GM12865 (cell line): ENCODE measurements at regions not wholly inside any gene's neighbourhood (a gene's known extent, or its start where the extent isn't known, plus 50 kb on each side); places are given as distances from the start of the nearest gene placed in this dataset.

Source experiments
- DNase-seq: peaks from one replicate; pipeline ENCODE4 v3.0.0; 2010; ENCODE audit warnings: low read depth
- H3K4me3 ChIP-seq: 2 replicates; pipeline ENCODE4 v1.5.1; 2011; ENCODE audit warnings: mild to moderate bottlenecking, low read depth, low read length, control low read depth
- TF ChIP-seq, protein P1 (sequence below): IDR thresholded peaks from 2 replicates; pipeline ENCODE4 v1.5.1; 2011; ENCODE audit warnings: low read length, control low read depth, low read depth, inconsistent platforms; ENCODE audit not compliant: insufficient read depth; ENCODE audit errors: missing control alignments

DNA sequence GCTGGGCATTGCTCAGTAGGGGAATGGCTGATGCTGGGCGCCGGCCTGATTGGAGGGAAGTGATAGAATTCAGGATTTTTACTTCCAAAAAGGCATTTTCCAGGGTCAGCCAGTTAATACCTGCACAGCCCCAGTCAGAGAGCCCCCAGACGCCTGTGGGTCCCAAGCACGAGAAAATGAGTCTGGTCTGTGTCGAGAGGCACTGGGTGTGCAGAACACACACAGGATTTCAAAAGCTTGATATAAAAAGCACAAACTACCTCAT lies 164.6 kb upstream of the TNRC6C start:
- DNase-seq = no peak
- TF ChIP-seq, protein P1, sequence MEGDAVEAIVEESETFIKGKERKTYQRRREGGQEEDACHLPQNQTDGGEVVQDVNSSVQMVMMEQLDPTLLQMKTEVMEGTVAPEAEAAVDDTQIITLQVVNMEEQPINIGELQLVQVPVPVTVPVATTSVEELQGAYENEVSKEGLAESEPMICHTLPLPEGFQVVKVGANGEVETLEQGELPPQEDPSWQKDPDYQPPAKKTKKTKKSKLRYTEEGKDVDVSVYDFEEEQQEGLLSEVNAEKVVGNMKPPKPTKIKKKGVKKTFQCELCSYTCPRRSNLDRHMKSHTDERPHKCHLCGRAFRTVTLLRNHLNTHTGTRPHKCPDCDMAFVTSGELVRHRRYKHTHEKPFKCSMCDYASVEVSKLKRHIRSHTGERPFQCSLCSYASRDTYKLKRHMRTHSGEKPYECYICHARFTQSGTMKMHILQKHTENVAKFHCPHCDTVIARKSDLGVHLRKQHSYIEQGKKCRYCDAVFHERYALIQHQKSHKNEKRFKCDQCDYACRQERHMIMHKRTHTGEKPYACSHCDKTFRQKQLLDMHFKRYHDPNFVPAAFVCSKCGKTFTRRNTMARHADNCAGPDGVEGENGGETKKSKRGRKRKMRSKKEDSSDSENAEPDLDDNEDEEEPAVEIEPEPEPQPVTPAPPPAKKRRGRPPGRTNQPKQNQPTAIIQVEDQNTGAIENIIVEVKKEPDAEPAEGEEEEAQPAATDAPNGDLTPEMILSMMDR = no peak
- no peak overlapping the region for H3K4me3 ChIP-seq

DNA sequence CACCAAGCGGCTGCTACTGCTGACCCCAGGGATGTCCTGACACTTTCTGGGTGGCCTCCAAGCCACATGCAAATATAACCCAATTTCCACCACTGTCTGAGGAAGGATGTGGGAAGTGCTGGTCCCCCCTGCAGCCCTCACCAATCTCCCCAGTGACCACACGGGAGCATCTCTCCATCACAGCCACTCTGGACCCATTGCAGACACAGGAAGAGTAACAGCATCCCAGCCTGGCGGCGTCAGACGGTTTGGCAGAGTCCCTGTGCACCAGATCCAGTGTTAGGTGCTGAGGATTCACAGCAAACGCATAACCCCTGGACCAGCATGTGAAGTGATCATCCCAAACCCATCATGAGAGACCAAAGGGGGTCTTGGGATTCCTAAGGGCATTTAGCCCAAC lies 163.7 kb upstream of the TNRC6C start:
- TF ChIP-seq, protein P1 = no peak
- no peak overlapping the region for H3K4me3 ChIP-seq
- no peak for DNase-seq

DNA sequence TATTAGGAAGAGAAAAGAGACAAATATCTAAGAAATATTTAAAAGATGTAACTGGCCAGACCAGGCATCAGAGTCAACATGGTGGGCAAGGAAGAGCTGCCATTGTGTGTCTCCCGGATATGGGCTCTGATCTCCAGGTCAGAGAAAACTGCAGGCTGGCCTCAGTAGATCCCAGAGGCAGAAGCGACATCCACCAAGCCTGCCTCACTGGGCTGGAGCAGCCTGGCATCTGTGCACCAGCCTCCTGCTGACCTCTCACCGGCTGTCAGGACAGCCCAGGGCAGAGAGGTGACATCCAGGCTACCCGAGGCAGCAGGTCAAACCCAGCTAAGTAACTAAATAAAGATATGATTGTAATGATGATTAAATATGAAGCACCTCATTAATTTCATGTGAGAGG lies 162.8 kb upstream of the TNRC6C start:
- TF ChIP-seq, protein P1 = no peak
- no peak for DNase-seq
- no peak overlapping the region for H3K4me3 ChIP-seq

DNA sequence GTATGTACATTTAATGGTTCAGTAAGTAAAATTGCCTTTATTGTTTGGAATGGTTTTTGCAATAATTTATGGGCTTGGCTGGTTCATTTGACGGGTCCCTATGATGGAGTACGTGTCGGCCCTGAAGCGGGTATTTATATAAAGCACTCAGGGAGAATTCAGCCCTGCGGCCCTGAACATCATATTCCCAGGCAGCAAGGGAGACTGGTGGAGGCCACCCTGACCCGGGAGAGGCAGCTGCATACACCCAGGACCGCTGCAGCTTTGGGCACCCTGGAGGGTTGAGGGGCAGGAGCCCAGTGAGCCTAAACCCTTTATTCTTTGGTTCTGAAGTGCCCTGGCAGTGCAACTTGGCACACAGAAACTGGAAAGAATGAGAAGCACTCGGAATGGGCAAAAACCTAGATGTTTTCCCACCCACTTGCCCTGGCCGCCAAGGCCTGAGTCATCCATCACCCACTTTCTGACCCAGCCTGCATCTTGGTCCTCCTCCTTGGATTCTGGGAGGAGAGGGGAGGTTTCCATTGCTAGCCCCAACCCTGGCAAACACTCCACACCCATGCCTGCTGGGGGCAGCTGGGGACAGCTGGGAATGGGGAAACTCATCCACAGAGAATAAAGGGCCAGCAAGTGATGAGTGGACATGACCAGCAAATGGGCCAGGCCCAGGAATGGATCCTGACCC lies 162.2 kb upstream of the TNRC6C start:
- no peak overlapping the region for H3K4me3 ChIP-seq
- TF ChIP-seq, protein P1 = no peak
- no peak for DNase-seq

DNA sequence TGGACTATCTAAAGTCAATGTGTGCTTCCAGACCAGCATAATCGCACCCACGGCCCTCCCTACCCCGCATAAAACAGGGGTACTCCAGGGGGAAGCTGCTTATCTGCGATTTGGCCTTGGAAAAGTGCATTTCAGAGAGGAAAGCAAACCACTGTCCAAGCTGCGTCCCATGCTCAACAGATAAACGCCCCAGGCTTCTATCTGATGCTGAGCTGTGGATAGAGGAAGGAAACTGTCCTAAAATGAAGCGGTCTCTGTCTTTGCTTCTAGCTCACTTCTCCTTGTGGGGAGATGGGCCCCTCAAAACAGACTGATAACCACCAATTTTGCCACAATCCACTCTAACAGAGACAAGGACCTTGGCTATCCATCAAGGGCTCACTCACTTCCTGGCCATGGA lies 160.5 kb upstream of the TNRC6C start:
- TF ChIP-seq, protein P1 = no peak
- DNase-seq = no peak
- H3K4me3 ChIP-seq = no peak overlapping the region

DNA sequence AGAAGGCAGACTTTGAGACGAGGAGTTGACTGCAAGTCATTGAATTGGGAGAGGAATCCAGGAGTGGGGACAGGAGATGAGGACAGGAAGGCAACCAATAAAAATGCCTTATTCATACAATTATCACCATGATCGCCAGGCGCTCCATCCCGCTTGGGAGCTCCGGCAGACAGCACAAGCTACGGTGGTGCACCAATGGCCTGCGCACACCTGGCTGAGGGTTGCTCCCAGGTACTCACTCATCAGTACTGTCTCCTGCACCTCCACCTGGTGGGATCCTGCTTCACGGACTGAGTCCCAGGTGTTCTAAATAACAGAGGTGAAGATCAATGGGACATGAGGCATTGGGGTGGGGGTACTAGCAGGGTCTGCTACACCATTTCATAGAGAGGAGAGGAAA lies 160.0 kb upstream of the TNRC6C start:
- H3K4me3 ChIP-seq = no peak overlapping the region
- TF ChIP-seq, protein P1 = no peak
- no peak for DNase-seq

DNA sequence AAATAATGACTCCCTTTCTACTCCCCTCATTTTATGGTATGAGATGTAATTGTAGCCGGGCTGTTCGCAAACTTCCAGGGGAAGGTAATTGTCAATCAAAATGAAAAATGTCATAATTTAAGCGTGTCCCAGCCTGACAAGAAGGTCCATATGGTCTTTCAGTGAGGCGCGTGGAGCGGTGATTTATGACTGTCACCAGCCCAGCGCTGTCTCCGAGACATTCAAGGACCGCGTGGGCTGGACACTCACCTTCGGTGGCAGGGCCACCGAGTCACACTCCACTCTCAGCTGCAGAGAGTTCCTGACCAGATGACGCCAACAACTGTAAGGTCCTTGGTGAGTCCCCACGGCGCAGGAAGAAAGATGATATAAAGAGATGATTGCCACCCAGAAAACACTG lies 157.7 kb upstream of the TNRC6C start:
- TF ChIP-seq, protein P1 = no peak
- H3K4me3 ChIP-seq = no peak overlapping the region
- DNase-seq = no peak
